Activated naive CD4-positive, alpha-beta T cell treated with anti-CD3 and anti-CD28 coated beads for 36 hours (primary cell): ENCODE measurements at regions not wholly inside any gene's neighbourhood (a gene's known extent, or its start where the extent isn't known, plus 50 kb on each side); places are given as distances from the start of the nearest gene placed in this dataset.

Source experiments
- CTCF ChIA-PET: fragments of 350-600 bp; sonication (Branson Sonifier 250); formaldehyde crosslinking; loops from one replicate; lab custom pipeline; 2021; ENCODE audit warnings: antibody characterized with exemption; lab: Charles Lee
- DNase-seq: peaks from one replicate; pipeline ENCODE4 v3.0.0-alpha.2; 2020
- H3K27ac Mint-ChIP-seq: one replicate; pipeline ENCODE4 v1.8.0; 2021; ENCODE audit warnings: mild to moderate bottlenecking, mixed read lengths
- H3K27me3 Mint-ChIP-seq: one replicate; pipeline ENCODE4 v1.8.0; 2021; ENCODE audit warnings: low read depth, mixed read lengths
- H3K36me3 Mint-ChIP-seq: one replicate; pipeline ENCODE4 v1.8.0; 2021; ENCODE audit warnings: low read depth, mixed read lengths
- H3K4me1 Mint-ChIP-seq: one replicate; pipeline ENCODE4 v1.8.0; 2021; ENCODE audit warnings: low read depth, mixed read lengths
- H3K4me3 Mint-ChIP-seq: one replicate; pipeline ENCODE4 v1.8.0; 2021; ENCODE audit warnings: mild to moderate bottlenecking, moderate library complexity, mixed read lengths
- H3K9me3 Mint-ChIP-seq: one replicate; pipeline ENCODE4 v1.8.0; 2021; ENCODE audit warnings: mixed read lengths
- intact Hi-C: fragments of 100-400 bp; cut with micrococcal nuclease; formaldehyde crosslinking; loops from one replicate; pipeline ENCODE4 v1.15.1; 2023

DNA sequence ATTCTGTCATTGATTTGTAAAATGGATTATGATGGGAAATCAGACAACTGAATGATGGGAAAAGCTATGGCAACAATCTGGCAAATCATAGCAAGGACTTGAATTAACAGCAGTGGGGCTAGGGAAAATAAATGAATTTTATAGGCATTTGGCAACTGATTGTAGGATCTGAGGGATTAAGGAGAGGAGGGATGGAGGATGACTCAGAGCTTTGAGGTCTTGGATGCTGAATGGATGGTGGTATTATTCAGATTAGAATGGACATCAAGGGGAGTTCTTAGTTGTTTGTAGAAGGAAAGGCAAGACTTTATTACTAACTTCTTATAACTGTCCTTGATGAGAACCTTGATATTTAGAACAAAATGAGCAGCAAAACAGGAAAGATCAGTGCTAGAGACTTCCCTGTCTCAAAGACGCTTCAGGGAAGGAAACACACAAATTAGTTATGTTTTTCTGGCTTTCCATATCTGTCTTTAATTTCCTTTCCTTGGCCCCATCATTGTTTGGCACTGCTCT is 51.4 kb upstream of the HHIP start:
- Mint-ChIP-seq H3K27ac (no peak overlapping the region), H3K9me3 (no peaks in the 10 kb centered on the region), H3K36me3 (no peaks in the 10 kb centered on the region), H3K4me3 (no peak overlapping the region), H3K4me1 (no peaks in the 10 kb centered on the region), H3K27me3 (peaks cover 4% of the 10 kb centered on the region)
- DNase-seq = no peak
- CTCF ChIA-PET = no interaction called here
- intact Hi-C loops = no loop called here

DNA sequence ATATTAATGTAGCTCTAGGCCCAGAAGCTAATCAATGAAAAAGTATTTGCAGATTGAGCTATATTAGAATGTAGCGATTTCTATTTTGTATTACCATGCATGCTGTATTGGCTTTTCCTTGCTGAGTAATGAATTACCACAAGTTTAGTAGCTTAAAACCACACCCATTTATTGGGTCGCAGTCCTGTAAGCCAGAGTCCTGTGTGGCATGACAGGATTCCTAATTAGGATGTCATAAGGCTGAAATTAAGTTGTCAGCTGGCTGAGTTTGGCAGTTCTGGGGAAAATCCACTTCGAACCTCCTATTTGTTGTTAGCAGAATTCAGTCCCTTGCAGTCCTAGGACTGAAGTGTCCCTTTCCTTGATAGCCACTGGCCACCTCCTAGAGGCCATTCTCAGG is 50.3 kb upstream of the HHIP start:
- no peak for DNase-seq
- Mint-ChIP-seq H3K27ac (no peak overlapping the region), H3K9me3 (no peaks in the 10 kb centered on the region), H3K36me3 (no peaks in the 10 kb centered on the region), H3K4me3 (no peak overlapping the region), H3K27me3 (peaks cover 4% of the 10 kb centered on the region), H3K4me1 (no peaks in the 10 kb centered on the region)
- intact Hi-C loops = no loop called here
- CTCF ChIA-PET = no interaction called here
